ENCODE measurements at regions not wholly inside any gene's neighbourhood (a gene's known extent, or its start where the extent isn't known, plus 50 kb on each side); places are given as distances from the start of the nearest gene placed in this dataset.
"Not testable (repeated sequence)": the region's sequence is repeated elsewhere in the genome, so short reads cannot be mapped to it uniquely, and the experiment has no call there.

- TF ChIP-seq CTCF (conservative IDR thresholded peaks at IDR 0.05; ENCODE audit: low read depth, low read length) = no peak
- H3K79me2 ChIP-seq (ENCODE audit: insufficient read depth, low read depth) = no peaks in the 10 kb centered on the region
- no peaks in the 10 kb centered on the region for H4K20me1 ChIP-seq (ENCODE audit: insufficient read depth)
- H3K27me3 ChIP-seq (ENCODE audit: insufficient read depth, low read depth) = no peaks in the 10 kb centered on the region
- H3K4me3 ChIP-seq (IDR thresholded peaks at IDR 0.05; ENCODE audit: insufficient read depth, low read depth, low read length) = no peak overlapping the region
- no peak overlapping the region for H3K4me2 ChIP-seq
- no peak overlapping the region for H3K27ac ChIP-seq
- no peaks in the 10 kb centered on the region for H3K36me3 ChIP-seq (ENCODE audit: insufficient read depth)
- H2AFZ ChIP-seq (ENCODE audit: low read depth) = no peak overlapping the region
- no peaks in the 10 kb centered on the region for H3K4me1 ChIP-seq (ENCODE audit: low read depth, poor library complexity, severe bottlenecking)
- H3K9ac ChIP-seq = no peak overlapping the region
These were observed 92.8 kb upstream of the METAP2 start for GRCh38 chr12:95380997-95381786.

GRCh38 chr12:95383920-95384319 is 90.0 kb upstream of the METAP2 start:
- not testable (repeated sequence) for H3K36me3 ChIP-seq (ENCODE audit: insufficient read depth); H3K27ac ChIP-seq; H3K4me3 ChIP-seq (IDR thresholded peaks at IDR 0.05; ENCODE audit: insufficient read depth, low read depth, low read length); H3K27me3 ChIP-seq (ENCODE audit: insufficient read depth, low read depth); H3K79me2 ChIP-seq (ENCODE audit: insufficient read depth, low read depth); H3K4me1 ChIP-seq (ENCODE audit: low read depth, poor library complexity, severe bottlenecking); H4K20me1 ChIP-seq (ENCODE audit: insufficient read depth); H2AFZ ChIP-seq (ENCODE audit: low read depth); H3K4me2 ChIP-seq; H3K9ac ChIP-seq

GRCh38 chr12:95384785-95385184 is 89.2 kb upstream of the METAP2 start:
- Histone ChIP-seq H3K4me1 (ENCODE audit: low read depth, poor library complexity, severe bottlenecking) (no peaks in the 10 kb centered on the region), H3K4me2 (no peak overlapping the region), H3K27me3 (ENCODE audit: insufficient read depth, low read depth) (no peaks in the 10 kb centered on the region), H3K4me3 (IDR thresholded peaks at IDR 0.05; ENCODE audit: insufficient read depth, low read depth, low read length) (no peak overlapping the region), H3K9ac (no peak overlapping the region), H3K79me2 (ENCODE audit: insufficient read depth, low read depth) (no peaks in the 10 kb centered on the region), H3K36me3 (ENCODE audit: insufficient read depth) (no peaks in the 10 kb centered on the region), H4K20me1 (ENCODE audit: insufficient read depth) (no peaks in the 10 kb centered on the region), H3K27ac (no peak overlapping the region), H2AFZ (ENCODE audit: low read depth) (no peak overlapping the region)
- no peak for TF ChIP-seq CTCF (conservative IDR thresholded peaks at IDR 0.05; ENCODE audit: low read depth, low read length)

GRCh38 chr12:95385246-95386035 is 88.5 kb upstream of the METAP2 start:
- Histone ChIP-seq H3K4me2 (no peak overlapping the region), H3K36me3 (ENCODE audit: insufficient read depth) (no peaks in the 10 kb centered on the region), H3K4me1 (ENCODE audit: low read depth, poor library complexity, severe bottlenecking) (no peaks in the 10 kb centered on the region), H4K20me1 (ENCODE audit: insufficient read depth) (no peaks in the 10 kb centered on the region), H3K9ac (no peak overlapping the region), H3K27me3 (ENCODE audit: insufficient read depth, low read depth) (no peaks in the 10 kb centered on the region), H2AFZ (ENCODE audit: low read depth) (no peak overlapping the region), H3K79me2 (ENCODE audit: insufficient read depth, low read depth) (no peaks in the 10 kb centered on the region), H3K4me3 (IDR thresholded peaks at IDR 0.05; ENCODE audit: insufficient read depth, low read depth, low read length) (no peak overlapping the region), H3K27ac (no peak overlapping the region)
- no peak for TF ChIP-seq CTCF (conservative IDR thresholded peaks at IDR 0.05; ENCODE audit: low read depth, low read length)

GRCh38 chr12:95386051-95386450 is 87.9 kb upstream of the METAP2 start:
- H3K4me1 ChIP-seq (ENCODE audit: low read depth, poor library complexity, severe bottlenecking) = no peaks in the 10 kb centered on the region
- H3K27ac ChIP-seq = no peak overlapping the region
- no peaks in the 10 kb centered on the region for H3K36me3 ChIP-seq (ENCODE audit: insufficient read depth)
- no peaks in the 10 kb centered on the region for H4K20me1 ChIP-seq (ENCODE audit: insufficient read depth)
- H2AFZ ChIP-seq (ENCODE audit: low read depth) = no peak overlapping the region
- H3K4me2 ChIP-seq = no peak overlapping the region
- H3K79me2 ChIP-seq (ENCODE audit: insufficient read depth, low read depth) = no peaks in the 10 kb centered on the region
- H3K9ac ChIP-seq = no peak overlapping the region
- no peaks in the 10 kb centered on the region for H3K27me3 ChIP-seq (ENCODE audit: insufficient read depth, low read depth)
- H3K4me3 ChIP-seq (IDR thresholded peaks at IDR 0.05; ENCODE audit: insufficient read depth, low read depth, low read length) = no peak overlapping the region
- TF ChIP-seq CTCF (conservative IDR thresholded peaks at IDR 0.05; ENCODE audit: low read depth, low read length) = no peak

GRCh38 chr12:95388260-95388659 is 85.7 kb upstream of the METAP2 start:
- not testable (repeated sequence) for H2AFZ ChIP-seq (ENCODE audit: low read depth); H3K27ac ChIP-seq; H3K9ac ChIP-seq; H3K36me3 ChIP-seq (ENCODE audit: insufficient read depth); H3K4me2 ChIP-seq; H3K4me1 ChIP-seq (ENCODE audit: low read depth, poor library complexity, severe bottlenecking); H3K79me2 ChIP-seq (ENCODE audit: insufficient read depth, low read depth); H4K20me1 ChIP-seq (ENCODE audit: insufficient read depth); H3K4me3 ChIP-seq (IDR thresholded peaks at IDR 0.05; ENCODE audit: insufficient read depth, low read depth, low read length); H3K27me3 ChIP-seq (ENCODE audit: insufficient read depth, low read depth)

Data from KMS-11 (cell line).